HG02610 (cell line): ENCODE measurements at regions not wholly inside any gene's neighbourhood (a gene's known extent, or its start where the extent isn't known, plus 50 kb on each side); places are given as distances from the start of the nearest gene placed in this dataset.
"Not testable (repeated sequence)": the region's sequence is repeated elsewhere in the genome, so short reads cannot be mapped to it uniquely, and the experiment has no call there.

Source experiments
- ATAC-seq: cut with Tn5 transposase; IDR thresholded peaks from one replicate; pipeline ENCODE4 v1.9.1; 2021; ENCODE audit warnings: mild to moderate bottlenecking, moderate library complexity; ENCODE audit not compliant: unreplicated experiment

DNA sequence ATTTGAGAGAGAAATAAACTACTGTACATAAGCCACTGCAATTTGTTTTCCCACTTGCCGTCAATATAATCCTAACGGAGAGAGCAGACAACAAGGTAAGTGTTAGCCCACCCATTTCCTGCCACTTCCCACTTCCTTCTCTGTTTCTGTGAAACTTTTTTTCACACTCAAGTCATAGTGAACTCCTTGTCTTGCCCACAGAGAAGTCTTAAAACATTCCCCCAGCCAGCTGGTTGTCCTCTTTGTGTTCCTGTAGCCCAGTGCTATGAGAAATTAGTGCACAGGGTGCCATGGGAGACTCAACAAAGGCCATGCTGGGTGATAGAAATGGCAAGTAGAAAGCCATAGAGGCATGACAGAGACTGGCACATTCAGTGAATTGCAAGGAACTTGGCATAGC lies 208.6 kb downstream of the BLID start:
- ATAC-seq, result no peak

DNA sequence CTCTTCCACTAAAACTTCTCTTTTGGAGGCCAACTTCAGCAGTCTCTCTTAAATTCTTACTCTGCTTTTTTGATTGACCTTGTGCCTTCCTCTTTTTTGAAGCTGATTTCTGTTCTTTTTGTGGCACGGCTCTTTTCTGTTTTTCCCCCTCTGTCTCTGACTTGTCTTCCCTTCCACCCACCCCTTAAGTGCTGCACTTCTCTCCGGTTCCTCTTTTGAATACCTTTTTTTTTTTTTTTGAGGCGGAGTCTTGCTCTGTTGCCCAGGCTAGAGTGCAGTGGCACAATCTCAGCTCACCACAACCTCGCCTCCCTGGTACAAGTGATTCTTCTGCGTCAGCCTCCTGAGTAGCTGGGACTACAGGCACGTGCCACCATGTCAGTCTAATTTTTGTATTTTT lies 211.9 kb downstream of the BLID start:
- no peak for ATAC-seq

DNA sequence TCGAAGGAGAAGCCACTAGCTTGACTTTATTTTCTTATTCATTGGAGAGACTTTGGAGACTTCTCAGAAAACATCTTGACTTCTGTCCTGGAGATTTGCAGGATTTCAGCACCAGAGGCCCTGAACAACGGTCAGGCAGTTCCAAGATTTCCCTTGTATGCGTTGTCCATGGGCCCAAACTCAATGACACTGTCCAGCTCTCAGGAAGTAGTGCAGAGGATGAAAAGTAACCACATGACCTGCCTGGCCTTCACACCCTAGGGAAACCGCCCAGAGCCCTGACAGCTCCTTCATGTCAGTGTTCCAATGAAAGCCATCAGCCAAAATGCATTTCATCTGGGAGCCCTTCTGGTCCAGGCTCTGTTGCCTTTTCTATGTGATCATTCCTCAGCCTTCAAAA lies 214.1 kb downstream of the BLID start:
- ATAC-seq, result no peak

DNA sequence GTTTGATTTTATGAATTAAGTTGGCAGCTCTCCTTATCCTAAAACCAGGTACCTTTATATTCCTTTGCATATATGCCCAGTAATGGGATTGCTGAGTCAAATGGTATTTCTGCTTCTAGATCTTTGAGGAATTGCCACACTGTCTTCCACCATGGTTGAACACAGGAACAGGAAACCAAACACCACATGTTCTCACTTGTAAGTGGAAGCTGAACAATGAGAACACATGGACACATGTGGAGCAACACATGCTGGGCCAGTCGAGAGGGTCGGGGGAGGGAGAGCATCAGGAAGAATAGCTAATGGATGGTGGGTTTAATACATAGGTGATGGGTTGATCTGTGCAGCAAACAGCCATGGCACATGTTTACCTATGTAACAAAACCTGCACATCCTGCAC lies 214.6 kb downstream of the BLID start:
- ATAC-seq, result not testable (repeated sequence)

DNA sequence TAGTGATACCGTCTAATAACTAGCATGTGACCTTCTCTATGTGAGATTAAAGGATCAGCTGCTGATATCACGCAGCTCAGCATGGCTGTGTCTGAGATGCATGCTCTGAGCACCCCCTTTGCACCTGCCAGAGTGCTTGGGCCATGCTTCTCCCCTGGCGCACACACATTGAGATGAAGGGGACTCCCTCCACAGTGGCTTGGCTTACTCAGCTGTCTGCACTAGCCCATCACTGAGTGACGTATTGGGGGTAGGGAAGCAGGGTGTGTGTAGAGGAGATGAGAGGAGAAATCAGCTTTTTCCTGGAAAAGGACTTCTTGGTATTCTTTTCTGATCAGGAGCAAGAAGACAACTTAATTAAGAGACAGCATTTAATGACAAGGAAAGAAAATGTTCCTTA lies 216.5 kb downstream of the BLID start:
- ATAC-seq, result no peak

DNA sequence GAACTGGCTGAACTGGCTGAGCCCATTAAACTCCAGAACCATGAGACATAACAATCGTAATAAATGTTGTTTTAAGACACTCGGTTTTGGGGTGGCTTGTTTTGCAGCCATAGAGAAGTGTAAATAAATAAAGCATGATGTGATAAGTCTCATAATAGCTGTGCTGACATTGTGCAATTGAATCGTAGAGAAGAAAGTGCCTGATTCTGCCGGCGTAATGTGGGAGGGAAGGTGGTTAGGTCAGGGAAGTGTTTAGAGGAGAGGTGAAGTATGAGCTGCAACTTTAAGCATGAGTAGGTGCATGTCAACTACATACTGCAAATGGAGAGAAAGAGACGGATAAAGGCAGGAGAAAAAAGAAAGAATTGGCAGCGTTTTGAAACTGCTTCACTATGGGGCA lies 217.1 kb downstream of the BLID start:
- ATAC-seq, result no peak

DNA sequence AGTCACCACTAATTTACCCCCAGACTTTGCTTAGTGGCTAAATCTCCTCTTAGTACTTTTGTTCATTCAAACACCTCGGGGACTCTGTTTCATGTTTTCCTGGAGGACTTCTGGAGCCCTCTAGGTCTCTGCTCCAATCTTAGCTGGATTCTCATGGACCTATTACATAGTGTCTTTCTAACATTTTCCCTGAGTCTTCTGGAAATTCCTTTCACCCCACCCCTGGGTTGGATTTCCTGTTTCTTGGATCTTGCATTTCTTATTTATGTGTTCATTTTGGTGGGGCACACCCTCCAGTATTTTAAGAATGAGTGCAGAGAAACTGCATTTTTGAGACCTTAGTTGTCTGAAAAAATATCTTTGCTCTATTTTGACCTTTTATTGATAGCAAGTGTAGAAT lies 220.1 kb downstream of the BLID start:
- ATAC-seq, result no peak

DNA sequence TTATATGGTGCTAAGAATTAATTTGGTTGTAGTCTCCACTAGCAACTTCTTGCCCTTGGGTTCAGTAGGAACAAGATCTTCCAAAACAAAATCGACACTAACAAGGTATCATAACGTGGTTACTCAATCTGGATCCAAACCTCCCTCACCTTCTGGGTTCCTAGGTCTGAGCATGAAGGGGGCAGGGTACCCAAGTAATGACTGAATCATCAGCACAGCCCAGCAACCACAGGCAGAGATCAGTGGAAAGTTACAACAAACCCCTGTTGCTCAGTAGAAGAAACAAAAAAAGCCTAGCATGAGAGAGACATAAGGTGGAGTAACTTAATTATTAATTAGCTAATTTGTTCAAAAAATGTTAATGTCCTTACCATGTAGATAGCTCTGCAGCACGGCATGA lies 221.4 kb downstream of the BLID start:
- ATAC-seq, result no peak

DNA sequence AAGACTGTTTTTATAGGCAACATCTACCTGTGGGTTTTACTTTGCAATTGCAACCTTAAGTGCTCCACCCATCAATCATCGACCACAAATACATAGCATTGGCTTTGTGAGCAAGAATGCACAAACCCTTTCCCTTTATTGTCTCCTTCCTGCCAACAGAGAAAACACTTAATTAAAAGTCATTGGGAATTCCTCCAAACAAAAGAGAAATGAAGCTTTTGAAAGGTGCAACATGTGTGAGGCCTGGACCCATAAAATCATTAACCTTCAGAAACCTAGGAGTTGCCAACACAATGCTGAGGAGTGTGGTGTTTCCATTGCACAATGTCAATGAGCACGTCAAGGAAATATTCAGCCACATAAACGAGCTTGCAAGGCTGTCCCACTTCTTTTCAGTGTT lies 223.2 kb downstream of the BLID start:
- ATAC-seq, result no peak

DNA sequence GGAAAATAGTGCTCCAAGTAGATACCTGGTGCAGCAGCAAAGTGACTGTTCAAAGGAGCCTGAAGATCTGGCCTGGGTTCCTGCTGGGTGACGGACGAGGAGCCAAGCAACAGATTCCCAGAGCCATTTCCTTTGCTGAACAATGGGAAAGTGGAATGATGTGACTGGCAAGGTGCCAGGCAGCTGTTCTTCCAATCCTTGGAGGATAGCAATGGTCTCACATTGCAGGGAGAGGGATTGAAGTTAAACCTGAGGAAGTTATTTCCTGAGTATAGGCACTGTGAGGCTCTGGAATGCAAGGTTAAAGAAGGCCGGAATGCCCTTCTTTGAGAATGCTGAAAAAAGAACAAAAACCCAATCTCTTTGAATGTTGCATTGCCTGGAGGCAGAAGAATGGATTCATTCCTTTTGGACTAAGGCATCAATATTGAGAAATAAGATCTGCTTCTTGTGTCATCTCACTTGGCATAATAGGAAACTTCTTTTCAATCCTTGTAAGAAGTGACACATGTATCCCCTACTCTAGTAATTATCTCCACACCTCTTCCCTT lies 223.8 kb downstream of the BLID start:
- ATAC-seq, result no peak

DNA sequence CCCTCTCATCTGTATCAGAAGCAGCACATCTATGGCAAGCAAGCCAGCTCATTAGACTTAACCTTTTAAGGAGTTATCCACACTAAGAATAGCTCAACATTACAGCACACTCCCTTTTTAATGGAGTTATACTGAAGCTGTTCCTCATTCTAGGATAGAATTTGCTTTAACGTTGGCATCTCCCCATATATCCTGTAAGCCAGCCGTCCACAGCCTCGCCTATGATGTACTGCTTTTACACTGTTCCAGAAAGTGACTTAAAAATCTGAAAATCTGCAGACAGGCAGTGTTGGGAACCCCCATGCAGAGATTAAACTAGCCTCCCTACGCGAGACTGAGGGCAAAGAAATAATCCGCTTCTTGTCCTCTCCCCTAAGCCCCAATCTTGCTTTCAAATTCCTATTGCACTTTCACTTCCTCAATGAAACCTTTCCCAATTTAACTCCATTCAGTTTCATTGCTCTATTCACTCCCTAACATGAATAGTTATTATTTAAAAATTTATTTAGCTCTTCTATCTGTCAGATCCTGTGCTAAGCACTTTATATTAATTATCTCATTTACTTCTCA lies 225.0 kb downstream of the BLID start:
- no peak for ATAC-seq

DNA sequence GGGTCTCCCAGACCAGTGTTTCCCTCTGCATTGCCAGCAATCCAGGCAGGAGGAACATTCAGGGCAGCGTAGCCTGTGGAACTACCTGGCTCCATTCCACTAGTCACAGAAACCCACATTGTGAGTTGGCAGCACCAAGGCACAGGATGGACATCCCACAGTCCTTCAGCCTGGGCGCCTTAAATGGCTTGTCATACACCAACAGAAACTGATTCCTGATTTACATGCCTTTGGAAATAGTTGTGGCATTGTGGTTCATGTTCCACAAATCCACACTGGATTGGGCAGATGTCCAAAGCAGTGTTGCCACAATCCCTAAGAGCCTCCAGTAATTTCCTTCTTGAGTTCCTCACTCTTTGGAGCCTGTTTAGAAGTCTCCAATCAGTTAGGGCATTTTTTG lies 225.6 kb downstream of the BLID start:
- ATAC-seq, result no peak

DNA sequence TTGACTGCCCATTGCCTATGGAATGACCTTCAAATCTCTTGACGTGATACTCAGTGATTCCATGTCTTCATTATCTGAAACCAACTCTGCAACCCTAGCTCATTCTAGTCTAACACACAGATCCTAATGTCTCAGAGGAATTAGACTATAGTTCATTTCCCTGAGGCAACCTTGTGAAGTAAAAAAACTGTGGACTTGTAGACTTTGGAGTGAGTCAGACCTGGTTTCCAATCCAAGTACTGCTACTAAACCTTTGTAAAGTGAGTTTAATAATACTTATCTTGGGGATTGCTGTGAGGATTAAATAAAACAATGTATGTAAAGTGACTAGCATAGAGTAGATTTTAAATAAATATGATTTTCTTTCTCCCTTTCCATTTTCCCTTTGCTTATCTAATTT lies 226.1 kb downstream of the BLID start:
- no peak for ATAC-seq

DNA sequence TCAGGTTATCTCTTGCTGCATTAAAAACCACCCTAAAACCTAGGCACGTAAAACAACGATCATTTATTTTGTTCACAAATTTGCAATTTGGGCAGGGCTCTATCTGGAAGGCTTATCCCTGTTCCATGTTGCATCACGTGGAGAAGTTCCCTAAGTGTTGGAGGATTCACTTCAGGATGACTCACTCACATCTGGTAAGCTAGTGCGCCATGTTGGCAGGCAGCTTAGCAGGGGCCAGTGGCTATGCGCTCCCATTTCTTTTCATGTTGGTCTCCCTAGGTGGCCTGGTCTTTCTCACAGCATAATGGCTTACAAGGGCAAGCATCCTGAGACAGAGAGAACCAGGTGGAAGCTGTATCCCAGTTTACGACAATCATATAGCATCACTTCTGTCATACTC lies 226.8 kb downstream of the BLID start:
- ATAC-seq, result no peak

DNA sequence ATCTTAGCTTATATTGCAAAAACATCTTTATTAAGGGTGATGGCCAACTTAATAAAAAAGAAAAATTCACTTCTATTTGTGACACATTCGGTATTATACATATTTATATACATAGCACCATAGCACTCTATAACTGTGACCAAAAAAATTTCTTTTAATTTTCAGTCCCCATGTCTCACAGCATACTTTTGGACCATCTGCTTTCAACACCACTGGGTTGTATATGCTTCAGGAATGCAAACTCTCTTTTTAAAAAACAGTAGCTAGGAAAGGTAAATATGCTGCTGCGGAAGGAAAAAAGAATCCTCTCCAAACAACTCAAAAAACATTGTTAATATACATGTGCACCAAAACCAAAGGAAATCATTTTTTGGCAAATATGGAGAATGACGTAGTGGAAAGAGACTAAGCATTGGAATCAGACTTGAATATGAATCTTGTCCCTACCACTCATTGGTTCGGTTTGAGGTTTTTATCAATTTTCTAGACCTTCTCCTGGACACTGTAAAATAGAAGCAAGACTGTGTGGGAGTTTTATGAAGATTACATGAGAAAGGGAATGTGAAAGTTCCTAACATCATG lies 227.9 kb downstream of the BLID start:
- no peak for ATAC-seq

DNA sequence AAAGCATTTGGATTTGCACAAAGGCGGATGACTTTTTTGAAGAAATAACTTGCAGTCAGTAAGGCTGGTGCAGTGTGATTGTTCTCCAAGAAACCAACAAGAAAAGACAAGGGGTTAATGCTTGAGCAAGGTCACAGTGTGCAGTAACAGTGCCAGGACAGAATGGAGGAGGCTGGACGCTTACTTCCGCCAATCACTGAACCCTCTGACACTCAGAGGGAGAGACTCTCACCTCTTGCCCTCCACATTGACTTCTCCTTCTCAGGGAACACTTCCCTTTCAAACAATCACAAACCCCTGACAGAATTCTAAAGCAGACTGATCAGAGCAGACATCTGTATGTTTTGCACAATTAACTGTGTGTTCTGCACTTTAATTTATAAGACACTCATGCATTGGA lies 228.4 kb downstream of the BLID start:
- ATAC-seq, result no peak

DNA sequence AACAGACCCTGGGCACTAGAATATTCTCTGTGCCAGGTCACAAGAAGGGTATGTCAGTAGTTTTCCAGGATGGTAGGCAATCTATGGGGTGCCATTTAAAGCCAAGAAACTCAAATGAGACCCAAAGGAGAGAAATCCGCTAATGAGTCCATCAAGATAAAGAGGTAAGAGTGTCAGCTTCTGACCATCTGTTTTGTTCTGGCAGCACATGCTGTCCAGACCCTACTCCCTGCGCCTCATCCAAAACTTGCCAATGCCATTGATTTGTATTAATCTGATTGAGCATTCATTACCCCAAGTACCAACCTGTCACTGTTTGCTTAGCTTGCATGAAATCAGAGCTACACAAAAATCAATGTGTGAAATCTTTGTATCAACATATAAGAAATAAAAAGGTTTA lies 229.0 kb downstream of the BLID start:
- ATAC-seq, result no peak

DNA sequence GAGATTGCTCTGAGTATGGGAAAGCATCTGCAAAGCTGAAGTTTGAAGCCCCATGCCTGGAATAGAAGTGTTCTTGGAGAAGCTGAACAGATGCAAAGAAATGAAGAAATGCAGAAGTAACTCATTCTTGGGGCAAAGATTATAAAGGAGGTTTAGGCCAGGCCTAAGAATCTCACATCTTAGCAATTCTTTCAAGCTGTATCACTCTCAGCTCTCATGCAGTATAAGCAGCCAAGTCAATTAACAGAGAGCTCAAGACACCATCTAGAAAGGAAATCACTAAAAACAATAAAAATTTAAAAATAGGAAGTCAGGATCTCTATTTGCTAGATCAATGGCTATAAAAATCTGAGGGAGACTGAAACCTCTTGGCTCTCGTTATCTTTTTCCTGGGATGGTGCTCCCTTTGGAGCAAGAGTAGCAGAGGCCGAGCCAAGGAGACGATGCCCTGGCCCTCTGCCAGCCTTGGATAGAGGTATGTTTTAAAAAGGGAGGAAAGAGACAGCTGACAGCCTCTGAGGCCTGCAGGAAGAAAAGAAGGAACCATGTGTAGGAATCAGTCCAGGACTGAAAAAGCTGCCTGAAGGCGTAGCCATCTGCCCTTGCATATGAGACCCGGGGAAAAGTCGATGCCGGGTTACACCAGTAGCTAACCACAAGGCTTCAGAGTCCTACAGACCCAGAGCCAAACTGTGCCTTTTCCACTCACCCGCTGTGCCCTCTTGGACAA lies 229.8 kb downstream of the BLID start:
- ATAC-seq, result no peak

DNA sequence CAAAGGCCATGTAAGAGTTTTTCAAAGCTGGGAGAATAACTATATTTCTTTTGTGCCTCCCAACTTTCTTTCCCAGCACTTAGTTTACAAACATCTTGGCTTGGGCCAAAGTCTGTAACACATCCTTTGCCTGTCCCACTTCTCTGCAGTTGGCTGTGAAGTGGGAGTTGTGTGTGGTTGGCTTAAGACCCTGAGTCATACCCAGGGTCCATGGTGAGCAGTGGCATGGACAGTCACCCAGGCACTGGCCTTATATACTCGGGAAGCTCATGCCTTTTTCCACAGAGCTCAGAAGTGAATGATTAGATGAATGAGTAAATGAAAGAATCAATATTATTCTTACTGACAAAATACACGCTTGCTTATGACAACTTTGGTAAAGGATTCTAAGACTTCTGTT lies 231.4 kb downstream of the BLID start:
- no peak for ATAC-seq

DNA sequence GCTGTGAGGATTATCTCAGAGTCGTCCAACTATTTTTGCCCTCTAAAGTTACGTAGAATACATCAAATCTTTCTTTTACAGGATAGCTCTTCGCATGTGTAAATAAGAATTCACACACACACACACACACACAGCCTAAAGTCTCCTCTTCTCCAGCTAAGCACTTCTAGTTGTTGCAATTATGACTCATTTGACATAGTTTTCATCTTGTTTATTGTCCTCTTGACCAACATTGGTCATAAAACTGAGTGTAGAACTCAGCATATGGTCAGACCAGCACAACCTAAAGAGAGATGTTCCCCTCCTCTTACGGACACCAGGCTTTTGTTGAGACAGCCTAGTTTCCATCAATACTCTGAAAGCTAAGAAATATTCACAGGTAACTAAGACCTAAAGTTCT lies 234.2 kb downstream of the BLID start:
- no peak for ATAC-seq

DNA sequence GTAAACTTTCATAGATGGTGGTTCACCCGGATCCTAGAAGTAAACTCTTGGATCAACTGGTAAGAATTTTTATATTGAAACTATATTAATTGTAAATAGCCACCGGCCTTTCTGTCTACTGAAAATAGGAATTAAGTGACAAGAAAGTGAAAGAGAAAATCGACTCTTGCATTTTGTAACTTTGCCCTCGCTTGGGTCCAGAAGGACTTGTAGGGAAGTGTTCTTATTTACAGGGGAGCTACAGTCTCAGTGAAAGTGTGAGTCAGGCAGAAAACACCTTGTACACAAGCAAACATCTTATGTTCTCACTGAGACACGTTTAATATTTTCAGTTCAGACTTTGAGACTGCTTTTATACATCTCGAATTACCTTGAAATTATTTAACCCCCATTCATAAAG lies 238.9 kb downstream of the BLID start:
- no peak for ATAC-seq

DNA sequence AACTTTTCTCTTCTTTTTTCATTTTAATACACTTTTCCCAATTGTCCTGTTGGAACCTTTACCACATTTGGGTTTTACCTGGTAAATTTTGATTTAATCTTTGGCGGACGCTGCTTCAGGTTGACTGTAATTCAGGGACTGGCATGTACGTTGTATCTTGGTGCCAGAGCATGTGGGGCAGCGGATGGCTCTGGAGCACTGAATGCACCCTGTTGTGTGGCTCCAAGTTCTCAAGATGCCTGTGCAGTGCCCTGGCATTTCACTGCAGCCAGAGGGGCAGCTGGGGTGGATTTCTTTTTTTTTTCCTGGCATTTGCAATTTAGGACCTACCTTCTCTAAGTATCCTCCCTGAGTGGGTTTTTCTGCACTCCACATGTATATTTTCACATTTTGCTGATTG lies 242.2 kb downstream of the BLID start:
- ATAC-seq, result no peak
